GM19043 (cell line): ENCODE measurements at regions not wholly inside any gene's neighbourhood (a gene's known extent, or its start where the extent isn't known, plus 50 kb on each side); places are given as distances from the start of the nearest gene placed in this dataset.
"Not testable (repeated sequence)": the region's sequence is repeated elsewhere in the genome, so short reads cannot be mapped to it uniquely, and the experiment has no call there.

Experiments used
- ATAC-seq: cut with Tn5 transposase; IDR thresholded peaks from one replicate; pipeline ENCODE4 v1.9.1; 2021; ENCODE audit warnings: low read depth; ENCODE audit not compliant: unreplicated experiment

GRCh38 chr6:81929828-81930227 lies 177.3 kb upstream of the TENT5A start:
- no peak for ATAC-seq

GRCh38 chr6:81925201-81925600 lies 172.7 kb upstream of the TENT5A start:
- ATAC-seq = no peak

GRCh38 chr6:81909981-81910900 lies 157.8 kb upstream of the TENT5A start:
- ATAC-seq = no peak

GRCh38 chr6:81909162-81909561 lies 156.7 kb upstream of the TENT5A start:
- no peak for ATAC-seq

GRCh38 chr6:81906709-81907204 lies 154.3 kb upstream of the TENT5A start:
- no peak for ATAC-seq

GRCh38 chr6:81906041-81906440 lies 153.6 kb upstream of the TENT5A start:
- no peak for ATAC-seq

- no peak for ATAC-seq
Measured at GRCh38 chr6:81901551-81901966, 149.1 kb upstream of the TENT5A start.

- no peak for ATAC-seq
Measured at GRCh38 chr6:81900616-81901015, 148.1 kb upstream of the TENT5A start.

- no peak for ATAC-seq
Measured at GRCh38 chr6:81897793-81898192, 145.3 kb upstream of the TENT5A start.

GRCh38 chr6:81896525-81897503 lies 144.3 kb upstream of the TENT5A start:
- no peak for ATAC-seq

- no peak for ATAC-seq
Measured at GRCh38 chr6:81895511-81896185, 143.2 kb upstream of the TENT5A start.

GRCh38 chr6:81894788-81895271 lies 142.3 kb upstream of the TENT5A start:
- no peak for ATAC-seq

- ATAC-seq = no peak
Measured at GRCh38 chr6:81894306-81894705, 141.8 kb upstream of the TENT5A start.

GRCh38 chr6:81892891-81893290 lies 140.4 kb upstream of the TENT5A start:
- ATAC-seq = no peak

GRCh38 chr6:81891874-81892273 lies 139.4 kb upstream of the TENT5A start:
- no peak for ATAC-seq

- ATAC-seq = no peak
Measured at GRCh38 chr6:81890846-81891245, 138.4 kb upstream of the TENT5A start.

GRCh38 chr6:81889377-81890053 lies 137.0 kb upstream of the TENT5A start:
- ATAC-seq = no peak

GRCh38 chr6:81886909-81887308 lies 134.4 kb upstream of the TENT5A start:
- ATAC-seq = not testable (repeated sequence)

GRCh38 chr6:81886157-81886556 lies 133.7 kb upstream of the TENT5A start:
- ATAC-seq = no peak

GRCh38 chr6:81881660-81882059 lies 129.2 kb upstream of the TENT5A start:
- ATAC-seq = no peak
